HG03280 (cell line): ENCODE measurements at regions not wholly inside any gene's neighbourhood (a gene's known extent, or its start where the extent isn't known, plus 50 kb on each side); places are given as distances from the start of the nearest gene placed in this dataset.

Experiments
- ATAC-seq: cut with Tn5 transposase; IDR thresholded peaks from one replicate; pipeline ENCODE4 v1.9.1; 2021; ENCODE audit warnings: mild to moderate bottlenecking, moderate library complexity; ENCODE audit not compliant: unreplicated experiment

DNA sequence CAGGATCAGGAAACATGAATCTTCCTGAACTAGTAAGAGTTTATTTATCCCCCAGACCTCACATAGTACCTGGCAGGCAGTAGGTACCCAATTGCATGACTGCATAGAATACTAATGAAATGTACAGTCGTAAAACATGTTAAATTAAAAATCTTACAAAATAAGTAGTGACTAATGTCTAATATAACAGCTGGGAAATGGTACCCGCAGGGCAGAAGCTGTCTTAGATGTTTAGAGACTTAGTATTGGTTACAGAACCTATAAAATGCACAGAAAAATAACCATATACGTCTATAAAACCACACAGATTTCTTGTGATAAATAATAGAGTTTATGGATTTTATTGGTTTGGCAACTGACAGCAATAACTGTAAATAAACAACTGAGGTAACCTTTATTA is 139.1 kb upstream of the GMDS start:
- ATAC-seq, result no peak

DNA sequence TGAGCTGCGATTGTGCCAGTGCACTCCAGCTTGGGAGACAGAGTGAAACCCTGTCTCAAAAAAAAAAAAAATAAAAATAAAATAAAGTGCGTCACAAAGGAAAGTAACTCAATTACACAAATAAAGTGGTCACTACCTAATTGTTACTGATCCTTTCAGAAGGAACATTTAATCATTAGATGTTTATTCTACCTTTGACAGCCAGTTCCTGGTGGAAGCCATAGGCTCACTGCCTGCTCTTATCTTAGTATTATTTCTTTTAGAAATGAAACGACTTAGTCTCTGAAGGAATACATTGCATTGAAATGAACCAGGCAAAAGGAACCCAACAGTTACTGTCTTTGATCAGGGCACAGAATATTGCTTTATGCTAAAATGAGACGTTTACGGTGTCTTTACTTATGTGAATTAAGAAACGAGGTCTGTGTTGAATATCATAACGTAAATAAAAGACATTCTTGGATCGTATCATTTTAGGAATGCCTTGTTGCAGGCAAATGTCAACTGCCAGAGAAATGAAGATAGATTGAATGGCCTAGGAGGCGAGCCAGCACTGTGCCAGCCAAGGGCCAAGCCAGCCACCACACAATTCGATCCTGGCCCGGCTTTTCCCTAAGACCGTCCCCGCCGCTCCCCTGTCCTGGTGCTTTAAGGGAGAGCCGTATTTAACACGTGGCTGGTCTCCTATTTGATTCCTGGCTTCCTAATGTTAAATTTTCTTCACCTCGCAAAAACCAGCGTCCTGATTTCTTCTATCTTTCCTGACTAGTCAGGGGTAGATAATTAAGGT is 136.7 kb upstream of the GMDS start:
- no peak for ATAC-seq

DNA sequence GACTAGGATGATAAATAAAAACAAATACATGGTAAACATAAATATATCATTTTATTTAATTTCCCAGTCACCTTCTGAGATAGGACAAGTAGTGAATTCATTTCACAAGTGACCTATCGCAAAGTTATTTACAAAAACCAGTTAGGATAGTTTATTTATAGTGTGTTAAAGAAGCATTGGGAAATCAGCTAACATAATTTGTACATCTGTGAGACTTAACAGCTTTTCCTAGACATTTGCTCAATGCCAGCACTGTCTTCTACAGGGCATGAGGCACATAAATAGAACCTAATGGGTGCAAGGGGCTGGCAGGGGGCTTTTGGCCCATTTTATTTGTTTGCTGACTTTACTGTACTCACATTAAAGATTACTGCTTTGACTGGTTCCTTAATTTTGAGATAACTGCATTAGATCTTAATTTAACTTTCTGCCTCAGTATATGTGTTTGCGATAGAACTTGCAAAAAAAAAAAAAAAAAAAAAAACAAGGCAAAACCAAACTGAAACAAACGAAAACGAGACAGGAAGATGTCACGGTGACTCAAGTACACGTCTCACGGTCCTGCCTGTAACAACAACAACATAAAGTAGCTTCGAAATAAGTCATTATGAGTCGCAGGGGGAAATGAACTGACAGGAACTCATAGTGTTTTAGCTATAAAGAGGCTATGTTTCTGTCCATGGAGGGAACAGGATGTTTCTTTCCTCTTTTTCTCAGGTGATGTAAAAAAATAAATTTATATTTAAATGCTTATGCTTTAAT is 133.7 kb upstream of the GMDS start:
- no peak for ATAC-seq

DNA sequence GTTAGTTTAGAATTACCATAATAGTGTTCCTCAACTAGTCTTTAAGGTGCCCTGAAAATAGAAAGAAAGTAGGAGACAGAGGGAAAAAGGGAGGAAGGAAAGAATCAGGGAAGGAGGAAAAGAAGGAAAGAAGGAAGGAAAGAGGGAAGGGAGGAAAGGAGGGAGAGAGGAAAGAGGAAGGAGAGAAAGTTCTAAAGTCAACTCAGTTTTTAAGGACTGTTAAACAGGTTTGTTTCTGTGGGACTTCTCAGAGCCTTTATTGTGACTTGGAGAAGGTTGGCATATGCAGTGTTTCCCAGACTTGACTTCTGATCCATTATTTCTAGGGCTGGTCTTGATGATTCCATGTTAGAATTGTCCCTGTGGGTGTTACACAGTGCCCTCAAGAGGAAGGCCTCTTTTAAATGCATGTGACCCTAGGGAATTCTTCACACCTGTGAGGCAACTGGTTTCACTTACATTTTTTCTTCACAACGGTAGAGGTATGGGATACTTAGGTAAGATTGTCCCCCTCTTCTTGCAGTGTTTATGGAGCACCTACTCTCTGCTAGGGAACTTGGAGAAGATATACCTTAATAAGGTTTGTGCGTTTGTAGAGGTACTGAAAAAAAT is 132.7 kb upstream of the GMDS start:
- no peak for ATAC-seq

DNA sequence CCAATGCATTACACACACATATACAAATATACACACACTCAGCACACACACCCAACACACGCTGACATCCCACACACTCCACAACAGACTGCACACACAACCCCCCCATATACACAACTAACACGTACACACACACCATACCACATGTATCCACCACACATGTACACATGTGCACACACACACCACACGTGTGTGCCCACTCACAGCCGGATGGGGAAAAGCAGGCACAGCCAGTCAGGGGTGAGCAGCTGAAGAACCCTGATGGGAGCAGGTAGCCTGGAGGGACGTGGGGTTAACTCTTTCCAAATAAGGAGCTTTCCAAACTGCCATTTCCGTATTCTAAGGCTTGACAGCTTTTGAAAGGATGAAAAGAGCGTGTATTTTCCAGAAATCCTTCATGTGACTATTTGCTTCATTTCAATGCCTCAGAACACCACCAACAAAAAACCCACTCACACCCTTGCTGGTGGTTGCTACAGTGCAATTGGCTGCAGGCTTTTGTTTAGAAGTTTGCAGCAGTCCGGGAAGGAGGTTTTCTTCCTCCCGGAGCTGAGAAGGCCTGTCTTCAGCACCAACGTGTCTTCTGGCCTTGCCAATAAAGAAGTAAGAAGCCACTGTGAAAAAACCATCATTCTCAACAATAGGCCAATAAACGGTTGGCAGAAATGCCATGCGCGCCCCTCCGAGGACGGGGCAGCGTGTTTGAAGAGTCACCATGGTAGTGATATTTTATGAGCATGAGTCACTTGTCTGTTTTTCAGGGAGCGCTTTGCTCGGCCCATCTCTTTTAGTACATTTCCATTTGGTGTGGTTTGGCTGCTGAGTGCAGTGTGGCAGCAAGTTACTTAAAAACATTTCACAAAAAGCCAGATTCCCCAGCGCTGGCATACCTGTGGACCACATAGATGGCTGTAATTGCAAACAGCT is 131.3 kb upstream of the GMDS start:
- ATAC-seq, result no peak

DNA sequence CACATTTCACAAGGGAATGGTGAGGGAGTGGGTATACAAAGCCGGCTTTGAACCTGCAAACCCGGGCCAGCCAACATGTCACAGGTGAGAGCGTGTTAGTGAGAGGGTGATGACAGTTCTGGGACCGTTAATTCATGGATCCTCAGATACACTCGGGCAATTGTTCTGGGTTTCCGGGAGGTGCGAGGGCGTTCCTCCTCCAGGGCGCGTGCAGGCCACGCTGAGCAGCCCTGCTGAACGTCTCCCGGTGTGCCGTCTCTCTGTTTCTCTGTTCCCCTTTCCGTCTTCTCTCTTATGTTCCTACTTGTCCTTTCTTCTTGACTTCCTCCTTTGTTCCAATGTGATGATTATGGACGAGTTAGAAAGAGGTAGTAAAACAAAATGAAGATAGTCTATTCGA is 130.0 kb upstream of the GMDS start:
- no peak for ATAC-seq

DNA sequence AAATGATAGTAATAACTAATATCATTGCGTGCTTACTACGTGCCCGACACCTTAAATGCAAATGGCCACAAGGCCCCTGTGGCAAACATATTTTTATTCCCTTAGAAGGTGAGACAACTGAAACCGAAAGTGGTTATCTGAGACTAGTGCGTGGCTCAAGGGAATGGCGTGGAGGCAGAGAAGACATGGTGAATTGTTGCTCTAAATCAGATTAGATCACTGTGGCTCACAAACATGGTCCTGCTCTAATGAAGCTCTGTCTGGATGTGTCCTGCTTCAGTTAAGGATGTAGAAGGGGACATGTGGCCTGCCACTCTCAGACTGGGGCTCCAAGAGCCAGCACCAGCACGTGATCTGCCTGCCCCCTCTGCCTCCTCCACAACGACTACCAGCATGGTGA is 124.2 kb upstream of the GMDS start:
- ATAC-seq, result no peak

DNA sequence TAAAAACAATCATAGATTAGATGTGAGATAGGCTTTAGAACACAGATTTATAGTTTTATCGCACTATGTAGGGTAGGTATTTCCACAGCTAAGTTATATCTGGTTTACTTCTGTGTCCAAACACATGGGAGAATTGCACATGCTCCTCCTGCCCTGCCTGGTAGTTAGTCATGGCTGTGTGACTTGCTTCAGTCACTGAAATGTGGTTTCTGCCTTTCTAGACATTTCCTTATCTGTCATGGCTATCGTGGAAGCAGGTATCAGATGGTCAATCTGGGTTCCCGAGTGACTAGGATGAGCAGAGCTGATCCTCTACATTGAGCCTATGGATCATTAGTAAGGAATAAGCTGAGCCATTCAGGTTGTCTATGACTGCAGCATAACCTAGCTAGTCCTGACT is 117.8 kb upstream of the GMDS start:
- ATAC-seq, result no peak

DNA sequence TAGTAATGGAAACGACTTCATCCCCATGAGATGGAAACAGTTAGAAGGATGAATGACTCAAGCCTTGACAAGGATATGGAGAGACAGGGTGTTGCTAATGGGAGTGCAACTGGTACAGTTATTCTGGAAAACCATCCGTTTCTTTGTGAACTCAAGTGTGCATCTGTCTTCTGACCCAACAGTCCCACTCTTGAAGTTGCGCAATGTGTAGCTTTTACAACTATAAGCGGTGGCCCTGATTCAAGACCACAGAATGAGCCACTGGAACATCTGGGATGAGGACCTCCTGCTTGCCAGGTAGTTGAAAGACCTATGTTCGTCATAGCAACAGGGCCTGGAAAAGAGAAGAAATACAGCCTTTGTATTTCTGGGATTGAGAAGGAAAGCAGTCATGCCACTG is 115.8 kb upstream of the GMDS start:
- no peak for ATAC-seq

DNA sequence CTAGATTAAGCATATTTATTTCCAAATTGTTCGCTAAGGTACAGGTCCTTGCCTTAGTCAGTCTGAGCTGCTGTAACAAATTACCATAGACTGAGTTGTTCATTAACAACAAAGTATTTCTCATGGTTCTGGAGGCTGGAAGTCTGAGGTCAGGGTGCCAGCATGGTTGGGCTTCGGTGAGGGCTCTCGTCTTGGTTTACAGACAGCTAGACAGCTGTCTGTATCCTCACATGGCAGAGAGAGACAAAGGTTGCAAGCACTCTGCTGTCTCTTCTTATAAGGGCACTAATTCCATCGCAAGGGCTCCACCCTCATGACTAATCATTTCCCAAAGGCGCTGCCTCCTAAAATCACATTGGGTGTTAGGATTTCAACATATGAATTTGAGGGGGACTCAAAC is 115.3 kb upstream of the GMDS start:
- ATAC-seq, result no peak

DNA sequence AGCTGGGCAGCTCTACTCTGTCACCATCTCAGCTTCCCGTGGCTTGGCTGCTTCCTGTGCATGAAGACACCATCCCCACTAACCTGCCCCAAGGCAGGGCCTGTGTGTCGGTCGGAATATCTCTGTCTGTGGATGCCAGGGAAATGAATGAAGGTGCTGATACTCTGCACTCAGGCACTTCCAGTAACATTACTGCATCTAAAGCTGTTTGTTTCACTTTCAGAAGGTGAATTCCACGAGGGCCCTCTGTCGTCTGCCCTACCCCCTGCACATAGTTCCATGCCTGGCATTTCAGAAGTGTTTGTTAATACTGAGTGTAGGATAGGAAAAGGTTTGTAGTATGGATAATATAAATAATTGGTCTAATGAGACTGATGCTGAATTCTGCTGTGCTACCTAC is 114.7 kb upstream of the GMDS start:
- ATAC-seq, result no peak

DNA sequence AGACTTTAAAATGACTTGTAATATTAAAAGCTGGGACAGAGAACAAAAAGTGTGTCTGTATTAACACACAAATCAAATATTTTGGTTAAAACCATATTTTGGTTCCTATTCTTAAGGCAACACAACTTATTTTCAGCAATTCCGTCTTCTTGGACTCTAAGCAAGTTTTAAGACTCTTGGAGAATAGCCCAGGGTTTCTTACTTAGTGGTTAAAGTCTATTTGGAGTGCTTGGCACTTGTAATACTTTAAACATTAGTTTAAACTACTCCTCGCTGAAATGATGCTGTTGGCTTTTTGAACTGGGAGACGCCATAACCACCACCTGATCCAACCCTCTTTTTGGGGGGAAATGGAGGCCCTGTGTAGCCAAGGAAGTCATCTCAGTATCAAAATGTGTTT is 109.7 kb upstream of the GMDS start:
- no peak for ATAC-seq

DNA sequence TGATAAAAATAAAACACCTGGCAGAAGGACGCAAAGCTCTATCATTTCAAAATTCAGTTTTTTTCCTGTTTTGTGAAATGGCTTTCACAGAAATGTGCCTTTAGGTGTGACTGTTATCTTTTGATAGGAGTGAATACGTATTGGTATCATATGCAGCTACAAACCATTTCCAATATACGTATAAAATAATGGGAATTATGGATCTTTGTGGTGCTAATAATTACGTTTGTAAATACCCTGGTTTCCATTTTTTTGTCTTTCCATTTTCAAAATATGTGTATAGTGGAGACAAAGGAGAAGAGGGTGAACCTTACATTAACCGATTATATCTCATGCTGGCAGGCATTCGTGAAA is 108.7 kb upstream of the GMDS start:
- no peak for ATAC-seq

DNA sequence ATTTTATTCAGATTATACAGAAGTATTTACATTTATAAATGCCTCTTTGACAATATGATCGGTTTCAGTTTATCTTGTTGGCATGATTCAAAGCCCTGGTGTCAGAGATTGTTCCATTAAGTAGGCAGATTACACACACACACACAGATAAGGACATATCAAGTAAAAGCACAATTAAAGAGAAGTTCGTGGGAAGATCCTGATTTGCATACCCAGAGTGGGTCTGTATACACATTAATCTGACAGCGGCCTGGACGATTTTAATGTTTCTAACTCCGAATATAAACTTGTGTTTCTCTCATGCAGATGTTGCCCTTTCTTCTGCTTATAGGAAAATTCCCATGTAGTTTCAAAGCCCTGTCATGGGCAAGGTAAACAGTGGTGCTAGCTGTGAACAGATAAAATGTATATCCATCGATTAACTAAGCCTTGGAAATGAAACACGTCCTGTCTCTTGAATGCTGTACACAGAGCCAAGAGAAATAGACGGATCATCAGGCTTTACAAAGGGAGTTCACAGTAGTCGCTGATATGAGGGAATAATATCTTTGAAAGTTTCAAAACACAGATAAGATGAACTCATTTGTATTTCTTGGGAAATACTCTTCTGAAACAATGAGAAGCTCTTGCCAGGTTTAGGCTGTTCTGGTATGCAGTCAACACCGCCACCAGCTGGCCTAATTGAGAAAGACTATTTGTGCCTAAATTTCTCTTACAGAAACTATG is 108.2 kb upstream of the GMDS start:
- ATAC-seq, result no peak

DNA sequence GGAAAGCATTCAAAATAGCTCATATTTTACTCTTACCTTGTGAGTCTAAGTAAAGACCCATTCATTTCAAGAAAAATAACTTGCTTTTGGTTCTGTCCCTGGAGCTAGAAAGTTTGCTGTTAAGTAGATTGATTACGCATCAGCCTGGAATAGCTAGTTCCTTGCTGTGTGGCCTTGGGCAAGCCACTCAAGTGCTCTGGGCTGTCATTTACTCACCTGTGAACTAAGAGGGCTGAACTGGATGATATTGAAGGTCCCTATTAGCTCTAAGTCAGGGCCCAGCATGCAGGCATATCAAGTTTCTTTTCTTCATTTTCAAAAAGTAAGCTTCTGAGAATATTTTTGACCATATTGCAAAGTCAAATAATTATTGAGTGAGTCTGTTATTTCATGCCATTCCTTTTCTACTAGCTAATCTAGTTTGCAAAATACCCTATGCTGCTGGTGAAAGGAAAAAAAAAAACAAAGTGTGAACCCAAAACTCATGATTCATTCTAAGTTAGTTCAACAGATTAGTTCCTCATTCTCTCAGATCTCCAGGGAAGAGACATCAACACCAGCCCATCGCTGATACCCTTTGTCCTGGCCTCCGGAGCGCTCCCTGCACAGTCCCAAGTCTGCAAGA is 106.5 kb upstream of the GMDS start:
- ATAC-seq, result no peak

DNA sequence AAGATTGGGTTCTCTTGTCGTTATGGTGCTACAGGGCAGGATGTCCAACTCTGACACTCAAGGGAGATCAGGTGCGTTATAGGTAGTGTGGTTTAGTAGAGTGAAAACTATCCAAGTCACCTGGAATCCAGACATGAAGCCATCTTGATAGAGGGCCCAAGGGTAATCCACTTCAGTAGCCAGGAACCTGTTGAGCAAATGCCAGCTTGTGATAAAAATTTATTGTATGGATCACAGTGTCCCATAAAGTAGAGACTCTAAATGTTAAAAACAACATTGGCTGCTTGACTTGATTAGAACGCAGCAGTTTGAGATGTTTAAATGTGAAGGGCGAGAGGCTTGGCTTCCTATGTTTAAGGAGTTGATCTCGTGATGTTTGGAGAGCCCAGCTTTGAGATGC is 105.7 kb upstream of the GMDS start:
- ATAC-seq, result no peak

DNA sequence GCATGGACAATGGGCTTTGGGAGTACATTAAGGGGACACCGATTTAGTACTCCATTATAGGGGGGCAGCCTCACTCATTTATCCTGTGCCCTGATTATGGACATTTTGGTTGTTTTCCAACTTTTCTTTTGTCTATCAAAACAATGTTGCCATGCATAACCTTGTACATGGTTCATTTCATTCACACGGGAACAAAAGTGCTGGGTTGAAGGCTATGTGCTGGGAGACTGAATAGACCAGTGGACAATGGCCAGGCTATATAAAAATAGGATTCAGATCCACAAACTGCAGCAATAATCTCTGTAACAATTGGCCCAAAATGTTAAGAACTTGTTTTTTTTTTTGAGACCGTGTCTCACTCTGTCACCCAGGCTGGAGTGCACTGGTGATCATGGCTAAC is 100.7 kb upstream of the GMDS start:
- no peak for ATAC-seq

DNA sequence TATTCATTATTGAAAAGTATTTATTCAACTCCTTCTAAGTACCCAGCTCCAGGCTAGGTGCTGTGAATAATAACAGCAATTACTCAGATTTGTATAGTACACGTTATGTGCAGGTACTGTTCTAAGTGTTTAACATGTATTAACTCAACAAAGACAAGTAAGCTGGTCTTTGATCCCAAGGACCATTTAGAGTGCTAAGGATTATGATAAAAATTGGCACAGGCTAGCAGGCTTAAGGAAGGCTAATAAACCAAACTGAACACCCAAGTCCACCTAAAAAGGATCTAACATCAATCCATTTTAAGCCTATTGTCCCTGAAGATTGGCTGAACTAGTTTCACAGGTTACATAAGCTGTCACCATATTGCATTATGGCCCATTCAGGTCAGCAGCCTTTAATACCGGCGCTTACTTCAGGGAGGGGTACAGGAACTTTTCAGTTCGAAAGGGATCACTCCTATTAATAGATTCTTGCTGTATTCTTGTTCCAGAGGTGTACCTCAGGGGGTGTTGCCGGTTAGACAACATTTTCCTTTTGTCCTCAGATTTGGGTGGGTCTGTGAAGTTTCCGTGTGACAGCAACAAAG is 99.0 kb upstream of the GMDS start:
- ATAC-seq, result no peak

DNA sequence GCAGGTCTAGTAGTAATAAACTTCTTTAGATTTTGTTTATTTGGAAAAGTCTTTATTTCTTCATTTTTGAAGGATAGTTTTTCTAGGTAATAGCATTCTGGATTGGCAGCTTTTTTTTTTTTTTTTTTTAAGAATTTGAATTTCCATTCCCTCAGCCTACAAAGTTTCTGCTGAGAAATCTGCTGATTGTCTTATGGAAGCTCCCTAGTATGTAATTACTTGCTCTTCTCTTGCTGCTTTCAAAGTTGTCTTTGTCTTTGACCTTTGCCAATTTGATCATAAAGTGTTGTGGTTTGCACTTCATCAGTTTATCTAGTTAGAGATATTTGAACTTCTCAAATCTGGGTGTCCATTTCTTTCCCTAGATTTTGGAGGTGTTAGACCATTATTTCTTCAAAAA is 82.2 kb upstream of the GMDS start:
- no peak for ATAC-seq
